Esophagus squamous epithelium (tissue), 4 donors: ENCODE measurements at regions not wholly inside any gene's neighbourhood (a gene's known extent, or its start where the extent isn't known, plus 50 kb on each side); places are given as distances from the start of the nearest gene placed in this dataset.

ENCODE experiments used
- CTCF ChIP-seq, 6 experiments: fragments of 450-650 bp in 4 of 6; fragments of 200-600 bp in 2 of 6; sonication (generic) in 2 of 6; IDR thresholded peaks; one replicate each; pipeline ENCODE4 v1.5.1; 2016 to 2019; ENCODE audit warnings: antibody characterized with exemption in 6 of 6, mild to moderate bottlenecking in 4 of 6, moderate library complexity in 4 of 6
- POLR2A ChIP-seq, 4 donors: fragments of 450-650 bp; IDR thresholded peaks; one replicate each; pipeline ENCODE4 v1.6.1; 2017; ENCODE audit warnings: antibody characterized with exemption in 4 of 4, mild to moderate bottlenecking in 4 of 4, moderate library complexity in 3 of 4

- TF ChIP-seq CTCF (IDR thresholded peaks at IDR 0.05) = no peak
- TF ChIP-seq POLR2A (IDR thresholded peaks at IDR 0.05) = no peak
Observed at GRCh38 chr20:24081077-24081476, 92.5 kb upstream of the GGTLC1 start.
